ENCODE measurements at regions not wholly inside any gene's neighbourhood (a gene's known extent, or its start where the extent isn't known, plus 50 kb on each side); places are given as distances from the start of the nearest gene placed in this dataset.

DNA sequence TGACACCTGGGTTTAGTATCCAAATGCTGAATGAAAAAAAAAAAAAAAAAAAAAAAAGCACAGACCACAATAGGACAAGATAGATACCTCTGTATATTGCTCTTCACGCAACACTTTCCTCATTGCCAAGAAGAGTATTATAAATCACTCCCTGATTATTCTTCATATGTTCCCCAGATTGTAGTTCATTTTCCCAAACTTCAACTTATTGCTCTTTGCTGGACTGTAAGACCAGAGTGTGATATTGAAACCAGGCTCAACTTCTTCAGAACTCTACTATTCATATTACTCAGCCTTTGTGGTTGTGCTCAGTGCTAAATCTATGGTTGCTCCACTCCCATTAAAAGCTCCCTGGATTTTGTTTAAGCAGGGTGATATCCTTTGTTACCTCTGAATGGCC is 180.4 kb downstream of the NTMT2 start:
- TF ChIP-seq POLR2A (IDR thresholded peaks at IDR 0.05) (no peak), POLR2AphosphoS5 (IDR thresholded peaks at IDR 0.05) (no peak), EP300 (IDR thresholded peaks at IDR 0.05) (no peak)
- TF ChIP-seq, protein P1, sequence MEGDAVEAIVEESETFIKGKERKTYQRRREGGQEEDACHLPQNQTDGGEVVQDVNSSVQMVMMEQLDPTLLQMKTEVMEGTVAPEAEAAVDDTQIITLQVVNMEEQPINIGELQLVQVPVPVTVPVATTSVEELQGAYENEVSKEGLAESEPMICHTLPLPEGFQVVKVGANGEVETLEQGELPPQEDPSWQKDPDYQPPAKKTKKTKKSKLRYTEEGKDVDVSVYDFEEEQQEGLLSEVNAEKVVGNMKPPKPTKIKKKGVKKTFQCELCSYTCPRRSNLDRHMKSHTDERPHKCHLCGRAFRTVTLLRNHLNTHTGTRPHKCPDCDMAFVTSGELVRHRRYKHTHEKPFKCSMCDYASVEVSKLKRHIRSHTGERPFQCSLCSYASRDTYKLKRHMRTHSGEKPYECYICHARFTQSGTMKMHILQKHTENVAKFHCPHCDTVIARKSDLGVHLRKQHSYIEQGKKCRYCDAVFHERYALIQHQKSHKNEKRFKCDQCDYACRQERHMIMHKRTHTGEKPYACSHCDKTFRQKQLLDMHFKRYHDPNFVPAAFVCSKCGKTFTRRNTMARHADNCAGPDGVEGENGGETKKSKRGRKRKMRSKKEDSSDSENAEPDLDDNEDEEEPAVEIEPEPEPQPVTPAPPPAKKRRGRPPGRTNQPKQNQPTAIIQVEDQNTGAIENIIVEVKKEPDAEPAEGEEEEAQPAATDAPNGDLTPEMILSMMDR (IDR thresholded peaks at IDR 0.05) = no peak
- H3K4me1 ChIP-seq = no peaks in the 10 kb centered on the region
- WGBS, 2 donors (ENCODE audit: low coverage in 1 of 2) = 77 to 90% methylated on average over 1 of the region's 1 CpG
- no peaks in the 10 kb centered on the region for H3K27me3 ChIP-seq
- no peak overlapping the region for H3K27ac ChIP-seq
- H3K36me3 ChIP-seq = no peaks in the 10 kb centered on the region
- no peak for ATAC-seq
- peaks cover 0 to 4% (median 0%) of the 10 kb centered on the region in 3 donors for H3K9me3 ChIP-seq
- H3K4me3 ChIP-seq = no peak overlapping the region

GRCh38 chr1:170332801-170333200 is 187.0 kb downstream of the NTMT2 start:
- no peaks in the 10 kb centered on the region for H3K4me1 ChIP-seq
- TF ChIP-seq EP300 (IDR thresholded peaks at IDR 0.05) = no peak
- no peak for TF ChIP-seq POLR2AphosphoS5 (IDR thresholded peaks at IDR 0.05)
- TF ChIP-seq, protein P1 (IDR thresholded peaks at IDR 0.05) = no peak
- no peak for TF ChIP-seq POLR2A (IDR thresholded peaks at IDR 0.05)
- no peaks in the 10 kb centered on the region for H3K9me3 ChIP-seq
- ATAC-seq = no peak
- no peak overlapping the region for H3K4me3 ChIP-seq
- H3K27ac ChIP-seq = no peak overlapping the region
- no peaks in the 10 kb centered on the region for H3K36me3 ChIP-seq
- H3K27me3 ChIP-seq = no peaks in the 10 kb centered on the region

- 53 to 77% methylated on average over 5 to 6 of the region's 6 CpGs for WGBS, 2 donors (ENCODE audit: low coverage in 1 of 2)
- Histone ChIP-seq H3K9me3 (no peaks in the 10 kb centered on the region), H3K27ac (no peak overlapping the region), H3K4me1 (no peaks in the 10 kb centered on the region), H3K36me3 (no peaks in the 10 kb centered on the region), H3K27me3 (no peaks in the 10 kb centered on the region), H3K4me3 (no peak overlapping the region)
- ATAC-seq = no peak
- TF ChIP-seq POLR2A (IDR thresholded peaks at IDR 0.05) (no peak), EP300 (IDR thresholded peaks at IDR 0.05) (no peak), POLR2AphosphoS5 (IDR thresholded peaks at IDR 0.05) (no peak)
- TF ChIP-seq, protein P1 (IDR thresholded peaks at IDR 0.05) = no peak
Observed at GRCh38 chr1:170337413-170337994, 191.7 kb downstream of the NTMT2 start.

GRCh38 chr1:170339534-170339933 is 192.4 kb upstream of the GORAB start:
- no peak overlapping the region for H3K4me3 ChIP-seq
- H3K27ac ChIP-seq = no peak overlapping the region
- TF ChIP-seq POLR2A (IDR thresholded peaks at IDR 0.05) (no peak), EP300 (IDR thresholded peaks at IDR 0.05) (no peak), POLR2AphosphoS5 (IDR thresholded peaks at IDR 0.05) (no peak)
- TF ChIP-seq, protein P1 (IDR thresholded peaks at IDR 0.05) = no peak
- 70 to 80% methylated on average over 1 to 2 of the region's 2 CpGs for WGBS, 2 donors (ENCODE audit: low coverage in 1 of 2)
- no peaks in the 10 kb centered on the region for H3K36me3 ChIP-seq
- no peak for ATAC-seq
- H3K27me3 ChIP-seq = no peaks in the 10 kb centered on the region
- H3K9me3 ChIP-seq = no peaks in the 10 kb centered on the region
- no peaks in the 10 kb centered on the region for H3K4me1 ChIP-seq

- TF ChIP-seq EP300 (IDR thresholded peaks at IDR 0.05) (no peak), POLR2AphosphoS5 (IDR thresholded peaks at IDR 0.05) (no peak), POLR2A (IDR thresholded peaks at IDR 0.05) (no peak)
- TF ChIP-seq, protein P1 (IDR thresholded peaks at IDR 0.05) = no peak
- H3K27ac ChIP-seq = no peak overlapping the region
- H3K4me3 ChIP-seq = no peak overlapping the region
- ATAC-seq = no peak
- no peaks in the 10 kb centered on the region for H3K4me1 ChIP-seq
- H3K36me3 ChIP-seq = no peaks in the 10 kb centered on the region
- 58 to 88% methylated on average over 2 of the region's 2 CpGs for WGBS, 2 donors (ENCODE audit: low coverage in 1 of 2)
- no peaks in the 10 kb centered on the region for H3K9me3 ChIP-seq
- no peaks in the 10 kb centered on the region for H3K27me3 ChIP-seq
Observed at GRCh38 chr1:170340308-170340707, 191.7 kb upstream of the GORAB start.

All from gastroesophageal sphincter (tissue), 4 donors.